MM.1S (cell line): ENCODE measurements at regions not wholly inside any gene's neighbourhood (a gene's known extent, or its start where the extent isn't known, plus 50 kb on each side); places are given as distances from the start of the nearest gene placed in this dataset.

Experiments used
- DNase-seq: peaks from one replicate; pipeline ENCODE4 v3.0.0-alpha.2; 2015
- H2AFZ ChIP-seq: fragments of 300-600 bp; sonication (generic); 2 replicates; pipeline ENCODE4 v1.6.0; 2016; ENCODE audit warnings: antibody characterized with exemption, low read length
- H3F3A ChIP-seq: fragments of 300-600 bp; sonication (generic); 2 replicates; pipeline ENCODE4 v1.6.1; 2016; ENCODE audit warnings: mild to moderate bottlenecking, antibody characterized with exemption, low read length, moderate library complexity, mixed read lengths; ENCODE audit not compliant: insufficient read depth
- H3K27ac ChIP-seq: fragments of 300-600 bp; sonication (generic); 2 replicates; pipeline ENCODE4 v1.5.1; 2016; ENCODE audit warnings: mild to moderate bottlenecking, low read length
- H3K27me3 ChIP-seq: fragments of 300-600 bp; sonication (generic); replicated peaks from 2 replicates; pipeline ENCODE4 v1.6.0; 2016; ENCODE audit warnings: low read length; ENCODE audit not compliant: insufficient read depth
- H3K36me3 ChIP-seq: fragments of 300-600 bp; sonication (generic); replicated peaks from 2 replicates; pipeline ENCODE4 v1.6.1; 2016; ENCODE audit warnings: mild to moderate bottlenecking, low read length, mixed read lengths; ENCODE audit not compliant: insufficient read depth
- H3K4me1 ChIP-seq: fragments of 300-600 bp; sonication (generic); 2 replicates; pipeline ENCODE4 v1.6.1; 2016; ENCODE audit warnings: low read length, mixed read lengths
- H3K4me2 ChIP-seq: fragments of 300-600 bp; sonication (generic); 2 replicates; pipeline ENCODE4 v1.6.0; 2016; ENCODE audit warnings: low read depth, low read length
- H3K4me3 ChIP-seq: fragments of 300-600 bp; sonication (generic); 2 replicates; pipeline ENCODE4 v1.5.1; 2016; ENCODE audit warnings: low read length, mixed read lengths
- H3K79me2 ChIP-seq: fragments of 300-600 bp; sonication (generic); 2 replicates; pipeline ENCODE4 v1.6.1; 2016; ENCODE audit warnings: mixed run types, low read length, mixed read lengths
- H3K9ac ChIP-seq: fragments of 300-600 bp; sonication (generic); 2 replicates; pipeline ENCODE4 v1.6.1; 2016; ENCODE audit warnings: low read length, mixed read lengths
- H3K9me2 ChIP-seq: fragments of 300-600 bp; sonication (generic); replicated peaks from 2 replicates; pipeline ENCODE4 v1.6.1; 2016; ENCODE audit warnings: mild to moderate bottlenecking, low read length, mixed read lengths; ENCODE audit not compliant: insufficient read depth
- H3K9me3 ChIP-seq: fragments of 300-600 bp; sonication (generic); replicated peaks from 2 replicates; pipeline ENCODE4 v1.6.1; 2016; ENCODE audit warnings: mild to moderate bottlenecking, low read length, mixed read lengths; ENCODE audit not compliant: insufficient read depth
- H4K20me1 ChIP-seq: fragments of 300-600 bp; sonication (generic); 2 replicates; pipeline ENCODE4 v1.6.1; 2016; ENCODE audit warnings: mild to moderate bottlenecking, low read length, moderate library complexity, mixed read lengths; ENCODE audit not compliant: insufficient read depth
- CTCF ChIP-seq: fragments of 300-600 bp; sonication (generic); IDR thresholded peaks from 2 replicates; pipeline ENCODE4 v1.5.1; 2016; ENCODE audit warnings: antibody characterized with exemption, low read length, mixed read lengths
- EZH2 ChIP-seq: fragments of 300-600 bp; sonication (generic); optimal IDR thresholded peaks from 2 replicates; pipeline ENCODE3; 2017; ENCODE audit warnings: low read depth, mild to moderate bottlenecking, antibody characterized with exemption, low read length, mixed read lengths
- EZH2phosphoT487 ChIP-seq: fragments of 300-600 bp; sonication (generic); IDR thresholded peaks from 2 replicates; pipeline ENCODE4 v1.6.1; 2018; ENCODE audit warnings: antibody characterized with exemption, low read length

- no peak overlapping the region for H3K27ac ChIP-seq
- H4K20me1 ChIP-seq, result no peaks in the 10 kb centered on the region
- no peak overlapping the region for H3K9ac ChIP-seq
- no peaks in the 10 kb centered on the region for H3K9me3 ChIP-seq
- no peak overlapping the region for H3K4me3 ChIP-seq
- H3K36me3 ChIP-seq, result no peaks in the 10 kb centered on the region
- no peaks in the 10 kb centered on the region for H3K27me3 ChIP-seq
- H3K79me2 ChIP-seq, result no peaks in the 10 kb centered on the region
- H2AFZ ChIP-seq, result no peak overlapping the region
- no peaks in the 10 kb centered on the region for H3K4me1 ChIP-seq
- TF ChIP-seq CTCF (no peak), EZH2 (no peak), EZH2phosphoT487 (no peak)
- H3K9me2 ChIP-seq, result no peaks in the 10 kb centered on the region
- no peaks in the 10 kb centered on the region for H3F3A ChIP-seq
- H3K4me2 ChIP-seq, result no peak overlapping the region
- no peak for DNase-seq
These were observed 167.0 kb downstream of the FGF18 start for GRCh38 chr5:171586436-171586835.

- no peaks in the 10 kb centered on the region for H3K4me1 ChIP-seq
- no peak for DNase-seq
- H4K20me1 ChIP-seq, result no peaks in the 10 kb centered on the region
- no peak overlapping the region for H3K27ac ChIP-seq
- no peaks in the 10 kb centered on the region for H3K9me3 ChIP-seq
- no peak for TF ChIP-seq EZH2phosphoT487
- no peak for TF ChIP-seq CTCF
- TF ChIP-seq EZH2, result no peak
- no peaks in the 10 kb centered on the region for H3K27me3 ChIP-seq
- no peaks in the 10 kb centered on the region for H3K79me2 ChIP-seq
- H3K36me3 ChIP-seq, result no peaks in the 10 kb centered on the region
- no peak overlapping the region for H3K9ac ChIP-seq
- H3K4me2 ChIP-seq, result no peak overlapping the region
- H3K9me2 ChIP-seq, result no peaks in the 10 kb centered on the region
- H2AFZ ChIP-seq, result no peak overlapping the region
- no peak overlapping the region for H3K4me3 ChIP-seq
- H3F3A ChIP-seq, result no peaks in the 10 kb centered on the region
These were observed 168.6 kb downstream of the FGF18 start for GRCh38 chr5:171588046-171588445.

GRCh38 chr5:171588790-171589189 is 169.3 kb downstream of the FGF18 start:
- no peak for DNase-seq

More at GRCh38 chr5:171588790-171589189, 169.3 kb downstream of the FGF18 start:
- H3K9me3 ChIP-seq, result no peaks in the 10 kb centered on the region
- H3K4me1 ChIP-seq, result no peaks in the 10 kb centered on the region
- H3K9ac ChIP-seq, result no peak overlapping the region
- no peaks in the 10 kb centered on the region for H3K79me2 ChIP-seq
- no peaks in the 10 kb centered on the region for H3K27me3 ChIP-seq
- TF ChIP-seq EZH2 (no peak), CTCF (no peak), EZH2phosphoT487 (no peak)
- no peaks in the 10 kb centered on the region for H3K9me2 ChIP-seq
- H3K4me2 ChIP-seq, result no peak overlapping the region
- H3F3A ChIP-seq, result no peaks in the 10 kb centered on the region
- no peak overlapping the region for H3K27ac ChIP-seq
- no peaks in the 10 kb centered on the region for H4K20me1 ChIP-seq
- no peak overlapping the region for H3K4me3 ChIP-seq
- no peaks in the 10 kb centered on the region for H3K36me3 ChIP-seq
- no peak overlapping the region for H2AFZ ChIP-seq
